GM21360 (cell line): ENCODE measurements at regions not wholly inside any gene's neighbourhood (a gene's known extent, or its start where the extent isn't known, plus 50 kb on each side); places are given as distances from the start of the nearest gene placed in this dataset.
"Not testable (repeated sequence)": the region's sequence is repeated elsewhere in the genome, so short reads cannot be mapped to it uniquely, and the experiment has no call there.

Experiments used
- ATAC-seq: cut with Tn5 transposase; IDR thresholded peaks from one replicate; pipeline ENCODE4 v1.9.1; 2021; ENCODE audit warnings: mild to moderate bottlenecking, moderate library complexity; ENCODE audit not compliant: unreplicated experiment

DNA sequence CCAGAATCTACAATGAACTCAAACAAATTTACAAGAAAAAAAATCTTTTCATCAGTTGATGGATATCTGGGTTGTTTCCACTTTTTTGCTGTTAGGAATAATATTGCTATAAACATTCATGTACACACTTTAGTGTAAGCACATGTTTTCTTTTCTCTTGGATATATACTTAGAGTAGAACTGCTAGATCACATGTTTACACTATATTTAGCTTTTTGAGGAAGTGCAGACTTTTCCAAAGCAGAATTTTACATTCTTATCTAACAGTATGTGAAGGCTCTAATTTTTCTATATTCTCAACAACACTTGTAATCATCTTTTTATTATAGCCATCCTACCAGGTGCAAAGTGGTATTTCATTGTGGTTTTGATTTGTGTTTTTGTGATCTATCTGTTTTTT, 103.6 kb upstream of the RMP24 start:
- no peak for ATAC-seq

- ATAC-seq = no peak
Observed at GRCh38 chr18:35871337-35871736, 101.1 kb upstream of the RMP24 start.

GRCh38 chr18:35875566-35875965, 96.9 kb upstream of the RMP24 start:
- no peak for ATAC-seq

- no peak for ATAC-seq
Observed at GRCh38 chr18:35876243-35876642, 96.2 kb upstream of the RMP24 start.

GRCh38 chr18:35880788-35881455, 91.6 kb upstream of the RMP24 start:
- no peak for ATAC-seq

DNA sequence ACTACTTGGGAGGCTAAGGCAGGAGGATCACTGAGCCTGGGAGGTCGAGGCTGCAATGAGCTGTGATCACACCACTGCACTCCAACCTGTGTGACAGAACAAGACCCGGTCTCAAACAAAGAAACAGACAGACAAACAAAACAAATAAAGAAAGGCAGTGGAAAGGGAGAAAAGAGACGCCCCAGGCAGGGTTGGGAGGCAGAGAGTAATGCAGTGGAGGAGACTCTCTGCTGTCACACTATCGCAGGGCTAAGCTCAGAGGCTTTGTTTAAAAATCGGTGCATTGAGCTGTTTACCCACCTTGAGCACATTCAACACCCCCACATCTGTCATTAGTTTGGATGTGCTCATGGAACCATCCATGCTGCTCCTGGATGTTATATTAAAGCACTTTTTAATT, 84.2 kb upstream of the RMP24 start:
- no peak for ATAC-seq

DNA sequence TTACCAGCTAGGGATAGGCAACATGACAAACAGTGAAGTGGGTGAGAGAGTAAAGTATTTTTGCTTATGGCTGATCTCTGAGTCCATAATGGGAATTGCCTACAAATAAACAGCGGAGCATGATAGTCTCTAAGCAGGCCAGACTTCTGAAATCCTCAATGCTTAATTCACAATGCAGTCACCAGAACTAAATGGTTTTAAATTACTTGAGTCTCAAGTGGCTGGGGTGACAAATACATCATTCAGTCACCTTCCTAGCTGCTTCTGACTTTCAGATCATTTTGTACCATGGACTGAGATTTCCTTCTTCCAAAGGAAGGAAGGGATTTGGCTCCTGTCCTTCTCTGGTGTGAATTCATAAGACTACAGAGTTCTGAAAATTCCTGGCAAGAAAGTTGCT, 82.8 kb upstream of the RMP24 start:
- no peak for ATAC-seq

DNA sequence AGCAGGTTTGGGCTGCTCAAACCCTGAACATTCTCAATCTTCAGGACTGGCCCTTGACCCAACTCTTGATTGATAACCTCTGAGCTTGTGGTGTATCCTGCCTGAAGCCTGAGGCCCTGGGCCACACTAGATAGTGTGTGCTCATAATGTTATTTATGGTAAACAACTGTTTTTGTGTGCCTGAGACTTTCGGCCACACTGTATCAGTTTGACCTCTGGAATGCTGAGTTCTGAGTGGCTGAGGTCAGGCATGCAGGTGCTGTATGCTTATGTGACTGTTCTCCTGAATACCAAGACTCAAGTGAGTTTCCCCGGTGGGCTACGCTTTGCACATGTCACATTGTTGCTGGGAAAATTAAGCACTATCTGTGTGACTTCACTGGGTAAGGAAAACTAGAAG, 82.2 kb upstream of the RMP24 start:
- no peak for ATAC-seq

- no peak for ATAC-seq
Observed at GRCh38 chr18:35892118-35892517, 80.4 kb upstream of the RMP24 start.

DNA sequence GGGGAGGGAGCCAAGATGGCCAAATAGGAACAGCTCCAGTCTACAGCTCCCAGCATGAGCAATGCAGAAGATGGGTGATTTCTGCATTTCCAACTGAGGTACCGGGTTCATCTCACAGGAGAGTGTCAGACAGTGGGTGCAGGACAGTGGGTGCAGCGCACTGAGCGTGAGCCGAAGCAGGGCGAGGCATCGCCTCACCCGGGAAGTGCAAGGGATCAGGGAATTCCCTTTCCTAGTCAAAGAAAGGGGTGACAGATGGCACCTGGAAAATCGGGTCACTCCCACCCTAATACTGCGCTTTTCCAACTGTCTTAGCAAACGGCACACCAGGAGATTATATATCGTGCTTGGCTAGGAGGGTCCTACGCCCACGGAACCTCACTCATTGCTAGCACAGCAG, 75.0 kb upstream of the RMP24 start:
- ATAC-seq = not testable (repeated sequence)

- ATAC-seq = no peak
Observed at GRCh38 chr18:35904389-35905037, 68.0 kb upstream of the RMP24 start.

- ATAC-seq = no peak
Observed at GRCh38 chr18:35905436-35905835, 67.0 kb upstream of the RMP24 start.

DNA sequence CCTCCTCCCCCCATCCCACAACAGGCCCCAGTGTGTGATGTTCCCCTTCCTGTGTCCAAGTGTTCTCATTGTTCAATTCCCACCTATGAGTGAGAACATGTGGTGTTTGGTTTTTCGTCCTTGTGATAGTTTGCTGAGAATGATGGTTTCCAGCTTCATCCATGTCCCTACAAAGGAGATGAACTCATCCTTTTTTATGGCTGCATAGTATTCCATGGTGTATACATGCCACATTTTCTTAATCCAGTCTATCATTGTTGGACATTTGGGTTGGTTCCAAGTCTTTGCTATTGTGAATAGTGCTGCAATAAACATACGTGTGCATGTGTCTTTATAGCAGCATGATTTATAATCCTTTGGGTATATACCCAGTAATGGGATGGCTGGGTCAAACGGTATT, 66.2 kb upstream of the RMP24 start:
- not testable (repeated sequence) for ATAC-seq

DNA sequence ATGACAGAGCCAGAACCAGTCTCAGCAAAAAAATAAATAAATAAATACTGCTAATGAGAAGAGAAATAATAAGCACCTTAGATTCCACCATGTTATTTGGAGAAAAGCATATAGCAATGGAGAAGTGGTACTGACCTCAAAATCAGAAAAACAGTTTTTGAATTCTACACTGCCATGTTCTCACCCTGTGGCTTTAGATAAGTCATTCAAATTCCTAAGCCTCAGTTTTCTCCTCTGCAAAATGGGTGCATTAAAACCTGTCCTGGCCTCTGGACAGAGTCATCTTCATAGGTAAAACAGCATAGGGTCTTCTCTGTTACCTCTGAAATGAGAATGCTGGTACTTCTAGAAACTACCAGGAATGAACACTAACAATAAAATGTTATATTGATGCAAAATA, 62.2 kb upstream of the RMP24 start:
- ATAC-seq = no peak

DNA sequence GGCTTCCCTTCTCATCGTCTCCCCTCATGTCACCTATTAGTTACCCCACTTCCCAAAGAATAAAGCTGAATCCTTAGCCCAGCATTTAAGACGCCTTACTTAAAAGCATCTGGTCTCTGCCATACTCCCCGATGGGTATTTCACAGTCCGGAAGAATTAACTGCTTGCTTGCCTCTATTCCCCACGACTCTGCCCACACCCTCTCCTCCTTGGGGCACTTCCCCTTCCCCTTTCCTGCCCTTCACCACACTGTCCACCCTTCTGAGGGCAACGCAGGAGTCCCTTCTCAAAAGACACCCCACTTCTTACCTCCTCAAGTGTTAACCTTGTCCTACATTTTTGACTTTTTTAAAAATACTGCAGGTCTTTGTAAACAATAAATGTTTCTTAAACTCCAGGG, 60.1 kb upstream of the RMP24 start:
- ATAC-seq = no peak

- ATAC-seq = no peak
Observed at GRCh38 chr18:35915056-35915455, 57.4 kb upstream of the RMP24 start.

- ATAC-seq = no peak
Observed at GRCh38 chr18:35917043-35917442, 55.4 kb upstream of the RMP24 start.

- ATAC-seq = no peak
Observed at GRCh38 chr18:35918564-35918963, 53.9 kb upstream of the RMP24 start.

- ATAC-seq = no peak
Observed at GRCh38 chr18:35919179-35919578, 53.3 kb upstream of the RMP24 start.

DNA sequence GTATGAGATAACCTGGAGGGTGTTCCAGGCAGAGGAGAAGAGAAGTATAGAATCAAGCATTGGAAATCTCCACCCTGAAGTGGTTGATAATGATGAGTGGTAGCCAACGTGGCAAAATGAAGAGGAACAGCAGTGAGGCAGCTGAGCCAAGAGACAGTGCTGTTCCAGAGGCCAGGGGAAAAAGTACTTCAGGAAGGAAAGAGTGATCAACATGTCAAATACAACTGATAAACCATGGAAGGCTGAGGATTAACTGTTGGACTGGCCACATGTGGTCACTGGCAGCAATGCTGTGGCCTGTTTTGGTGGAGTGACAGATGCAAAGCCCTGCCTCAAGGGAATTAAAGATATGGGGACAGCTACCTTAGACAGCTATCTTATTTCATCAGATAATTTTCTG, 51.9 kb upstream of the RMP24 start:
- no peak for ATAC-seq
